ENCODE measurements at regions not wholly inside any gene's neighbourhood (a gene's known extent, or its start where the extent isn't known, plus 50 kb on each side); places are given as distances from the start of the nearest gene placed in this dataset.

GRCh38 chrX:8864161-8864560 lies 63.0 kb upstream of the FAM9A start:
- BruUV-seq (replicated peaks) = no TSS peak
- Histone ChIP-seq H3K27ac (ENCODE audit: low read depth, low read length, poor library complexity, severe bottlenecking) (no peak overlapping the region), H3K9me3 (ENCODE audit: low read length) (no peaks in the 10 kb centered on the region), H4K20me1 (ENCODE audit: insufficient read depth, low read length) (no peaks in the 10 kb centered on the region), H3K4me3 (ENCODE audit: low read depth, low read length, poor library complexity, severe bottlenecking) (no peak overlapping the region), H2AFZ (ENCODE audit: low read length) (no peak overlapping the region), H3K79me2 (ENCODE audit: insufficient read depth, low read depth, low read length) (no peaks in the 10 kb centered on the region), H3K4me2 (ENCODE audit: low read length) (no peak overlapping the region), H3K4me1 (ENCODE audit: insufficient read depth, low read length, poor library complexity, severe bottlenecking) (no peaks in the 10 kb centered on the region), H3K9me2 (ENCODE audit: insufficient read depth, low read length) (no peaks in the 10 kb centered on the region), H3K36me3 (ENCODE audit: insufficient read depth, low read length) (no peaks in the 10 kb centered on the region)
- no peak for DNase-seq (ENCODE audit: low spot score)
- CTCF ChIA-PET (ENCODE audit: unreplicated experiment) = no interaction called here
- POLR2A ChIA-PET = no interaction called here
- no peak for TF ChIP-seq EZH2phosphoT487 (IDR thresholded peaks at IDR 0.05; ENCODE audit: borderline replicate concordance, low read depth, low read length)
- TF ChIP-seq, protein P1, sequence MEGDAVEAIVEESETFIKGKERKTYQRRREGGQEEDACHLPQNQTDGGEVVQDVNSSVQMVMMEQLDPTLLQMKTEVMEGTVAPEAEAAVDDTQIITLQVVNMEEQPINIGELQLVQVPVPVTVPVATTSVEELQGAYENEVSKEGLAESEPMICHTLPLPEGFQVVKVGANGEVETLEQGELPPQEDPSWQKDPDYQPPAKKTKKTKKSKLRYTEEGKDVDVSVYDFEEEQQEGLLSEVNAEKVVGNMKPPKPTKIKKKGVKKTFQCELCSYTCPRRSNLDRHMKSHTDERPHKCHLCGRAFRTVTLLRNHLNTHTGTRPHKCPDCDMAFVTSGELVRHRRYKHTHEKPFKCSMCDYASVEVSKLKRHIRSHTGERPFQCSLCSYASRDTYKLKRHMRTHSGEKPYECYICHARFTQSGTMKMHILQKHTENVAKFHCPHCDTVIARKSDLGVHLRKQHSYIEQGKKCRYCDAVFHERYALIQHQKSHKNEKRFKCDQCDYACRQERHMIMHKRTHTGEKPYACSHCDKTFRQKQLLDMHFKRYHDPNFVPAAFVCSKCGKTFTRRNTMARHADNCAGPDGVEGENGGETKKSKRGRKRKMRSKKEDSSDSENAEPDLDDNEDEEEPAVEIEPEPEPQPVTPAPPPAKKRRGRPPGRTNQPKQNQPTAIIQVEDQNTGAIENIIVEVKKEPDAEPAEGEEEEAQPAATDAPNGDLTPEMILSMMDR (conservative IDR thresholded peaks at IDR 0.05; ENCODE audit: low read length) = no peak
- intact Hi-C loops (cut with micrococcal nuclease; ENCODE audit: unreplicated experiment) = no loop called here

- ChIA-PET POLR2A (no interaction called here), CTCF (ENCODE audit: unreplicated experiment) (no interaction called here)
- TF ChIP-seq, protein P1 (conservative IDR thresholded peaks at IDR 0.05; ENCODE audit: low read length) = no peak
- no peak for TF ChIP-seq EZH2phosphoT487 (IDR thresholded peaks at IDR 0.05; ENCODE audit: borderline replicate concordance, low read depth, low read length)
- Histone ChIP-seq H2AFZ (ENCODE audit: low read length) (no peak overlapping the region), H3K9me3 (ENCODE audit: low read length) (no peaks in the 10 kb centered on the region), H3K4me1 (ENCODE audit: insufficient read depth, low read length, poor library complexity, severe bottlenecking) (no peaks in the 10 kb centered on the region), H4K20me1 (ENCODE audit: insufficient read depth, low read length) (no peaks in the 10 kb centered on the region), H3K4me2 (ENCODE audit: low read length) (no peak overlapping the region), H3K79me2 (ENCODE audit: insufficient read depth, low read depth, low read length) (no peaks in the 10 kb centered on the region), H3K4me3 (ENCODE audit: low read depth, low read length, poor library complexity, severe bottlenecking) (no peak overlapping the region), H3K27ac (ENCODE audit: low read depth, low read length, poor library complexity, severe bottlenecking) (no peak overlapping the region), H3K36me3 (ENCODE audit: insufficient read depth, low read length) (no peaks in the 10 kb centered on the region), H3K9me2 (ENCODE audit: insufficient read depth, low read length) (no peaks in the 10 kb centered on the region)
- BruUV-seq (replicated peaks) = no TSS peak
- intact Hi-C loops (cut with micrococcal nuclease; ENCODE audit: unreplicated experiment) = no loop called here
- no peak for DNase-seq (ENCODE audit: low spot score)
Observed at GRCh38 chrX:8861908-8862307, 60.7 kb upstream of the FAM9A start.

- no peak overlapping the region for H2AFZ ChIP-seq (ENCODE audit: low read length)
- no peak overlapping the region for H3K27ac ChIP-seq (ENCODE audit: low read depth, low read length, poor library complexity, severe bottlenecking)
- POLR2A ChIA-PET = no interaction called here
- BruUV-seq (replicated peaks) = no TSS peak
- no peaks in the 10 kb centered on the region for H3K9me2 ChIP-seq (ENCODE audit: insufficient read depth, low read length)
- no peak overlapping the region for H3K4me3 ChIP-seq (ENCODE audit: low read depth, low read length, poor library complexity, severe bottlenecking)
- H3K4me2 ChIP-seq (ENCODE audit: low read length) = no peak overlapping the region
- H4K20me1 ChIP-seq (ENCODE audit: insufficient read depth, low read length) = no peaks in the 10 kb centered on the region
- CTCF ChIA-PET (ENCODE audit: unreplicated experiment) = no interaction called here
- H3K36me3 ChIP-seq (ENCODE audit: insufficient read depth, low read length) = no peaks in the 10 kb centered on the region
- TF ChIP-seq, protein P1 (conservative IDR thresholded peaks at IDR 0.05; ENCODE audit: low read length) = no peak
- TF ChIP-seq EZH2phosphoT487 (IDR thresholded peaks at IDR 0.05; ENCODE audit: borderline replicate concordance, low read depth, low read length) = no peak
- no peaks in the 10 kb centered on the region for H3K79me2 ChIP-seq (ENCODE audit: insufficient read depth, low read depth, low read length)
- no peak for DNase-seq (ENCODE audit: low spot score)
- H3K9me3 ChIP-seq (ENCODE audit: low read length) = no peaks in the 10 kb centered on the region
- no peaks in the 10 kb centered on the region for H3K4me1 ChIP-seq (ENCODE audit: insufficient read depth, low read length, poor library complexity, severe bottlenecking)
- intact Hi-C loops (cut with micrococcal nuclease; ENCODE audit: unreplicated experiment) = no loop called here
Observed at GRCh38 chrX:8851231-8851886, 50.2 kb upstream of the FAM9A start.
